H9 (cell line): ENCODE measurements at regions not wholly inside any gene's neighbourhood (a gene's known extent, or its start where the extent isn't known, plus 50 kb on each side); places are given as distances from the start of the nearest gene placed in this dataset.

Experiments used
- DNase-seq: peaks from one replicate; pipeline ENCODE4 v3.0.0-alpha.2; 2017
- H2AFZ ChIP-seq: one replicate; pipeline ENCODE4 v1.6.1; 2013; ENCODE audit warnings: mild to moderate bottlenecking, low read length, control low read depth, moderate library complexity
- H2AK5ac ChIP-seq: 2 replicates; pipeline ENCODE4 v1.6.1; 2013; ENCODE audit warnings: low read length, control low read depth, mixed read lengths; ENCODE audit not compliant: insufficient read length
- H2BK120ac ChIP-seq: one replicate; pipeline ENCODE4 v1.6.1; 2013; ENCODE audit warnings: low read depth, mild to moderate bottlenecking, low read length, control low read depth, inconsistent platforms; ENCODE audit not compliant: poor library complexity, severe bottlenecking
- H2BK12ac ChIP-seq: 2 replicates; pipeline ENCODE4 v1.6.1; 2013; ENCODE audit warnings: low read length, control low read depth, mixed read lengths, low read depth; ENCODE audit not compliant: insufficient read length
- H2BK15ac ChIP-seq: 2 replicates; pipeline ENCODE4 v1.6.1; 2013; ENCODE audit warnings: low read depth, low read length, control low read depth
- H2BK20ac ChIP-seq: one replicate; pipeline ENCODE4 v1.6.1; 2013; ENCODE audit warnings: low read depth, mild to moderate bottlenecking, low read length, control low read depth, inconsistent platforms; ENCODE audit not compliant: poor library complexity, severe bottlenecking
- H2BK5ac ChIP-seq: 2 replicates; pipeline ENCODE4 v1.6.1; 2013; ENCODE audit warnings: low read length, control low read depth, mixed read lengths; ENCODE audit not compliant: insufficient read length
- H3K14ac ChIP-seq: 2 replicates; pipeline ENCODE4 v1.6.1; 2013; ENCODE audit warnings: low read length, control low read depth; ENCODE audit not compliant: insufficient read depth
- H3K18ac ChIP-seq: 2 replicates; pipeline ENCODE4 v1.6.1; 2013; ENCODE audit warnings: low read depth, mild to moderate bottlenecking, mixed read lengths, low read length, control low read depth; ENCODE audit not compliant: insufficient read length
- H3K23ac ChIP-seq: 2 replicates; pipeline ENCODE4 v1.6.1; 2013; ENCODE audit warnings: low read length, control low read depth, mixed read lengths, low read depth; ENCODE audit not compliant: insufficient read length
- H3K23me2 ChIP-seq: 2 replicates; pipeline ENCODE4 v1.6.1; 2013; ENCODE audit warnings: low read depth, mild to moderate bottlenecking, mixed read lengths, low read length, control low read depth; ENCODE audit not compliant: insufficient read length, poor library complexity, severe bottlenecking
- H3K27ac ChIP-seq: 2 replicates; pipeline ENCODE4 v1.5.1; 2013; ENCODE audit warnings: low read length, control low read depth, mixed read lengths, low read depth; ENCODE audit not compliant: insufficient read length
- H3K27me3 ChIP-seq: 2 replicates; pipeline ENCODE4 v1.6.1; 2013; ENCODE audit warnings: low read length, control low read depth, inconsistent platforms; ENCODE audit not compliant: insufficient read depth
- H3K4ac ChIP-seq: 2 replicates; pipeline ENCODE4 v1.6.1; 2013; ENCODE audit warnings: low read depth, mild to moderate bottlenecking, control low read depth, inconsistent platforms, low read length, moderate library complexity
- H3K4me1 ChIP-seq: 2 replicates; pipeline ENCODE4 v1.6.1; 2013; ENCODE audit warnings: low read length, control low read depth, inconsistent platforms; ENCODE audit not compliant: insufficient read depth
- H3K4me2 ChIP-seq: 2 replicates; pipeline ENCODE4 v1.6.1; 2013; ENCODE audit warnings: low read length, control low read depth, mixed read lengths; ENCODE audit not compliant: insufficient read length, insufficient read depth
- H3K56ac ChIP-seq: 2 replicates; pipeline ENCODE4 v1.6.1; 2013; ENCODE audit warnings: low read depth, mild to moderate bottlenecking, mixed read lengths, low read length, control low read depth; ENCODE audit not compliant: insufficient read length
- H3K79me1 ChIP-seq: 2 replicates; pipeline ENCODE4 v1.6.1; 2013; ENCODE audit warnings: low read depth, mild to moderate bottlenecking, moderate library complexity, low read length, control low read depth, inconsistent platforms; ENCODE audit not compliant: insufficient read depth, poor library complexity, severe bottlenecking
- H3K79me2 ChIP-seq: 2 replicates; pipeline ENCODE4 v1.6.1; 2013; ENCODE audit warnings: low read length, control low read depth, inconsistent platforms; ENCODE audit not compliant: insufficient read depth
- H3K9ac ChIP-seq: 2 replicates; pipeline ENCODE4 v1.6.1; 2013; ENCODE audit warnings: low read length, control low read depth, mixed read lengths; ENCODE audit not compliant: insufficient read length; ENCODE audit errors: extremely low read depth
- H3K9me3 ChIP-seq: one replicate; pipeline ENCODE4 v1.6.1; 2013; ENCODE audit warnings: low read depth, low read length, inconsistent platforms; ENCODE audit not compliant: control insufficient read depth
- H3T11ph ChIP-seq: one replicate; pipeline ENCODE4 v1.6.1; 2013; ENCODE audit warnings: mild to moderate bottlenecking, low read length, control low read depth, inconsistent platforms
- H4K20me1 ChIP-seq: one replicate; pipeline ENCODE4 v1.6.1; 2013; ENCODE audit not compliant: control insufficient read depth, insufficient read length, insufficient read depth
- H4K5ac ChIP-seq: 2 replicates; pipeline ENCODE4 v1.6.1; 2013; ENCODE audit warnings: low read depth, mild to moderate bottlenecking, mixed read lengths, low read length, control low read depth; ENCODE audit not compliant: insufficient read length
- H4K8ac ChIP-seq: replicated peaks from 2 replicates; pipeline ENCODE4 v1.6.1; 2013; ENCODE audit warnings: low read length, control low read depth, mixed read lengths, low read depth; ENCODE audit not compliant: insufficient read length
- H4K91ac ChIP-seq: 2 replicates; pipeline ENCODE4 v1.6.1; 2013; ENCODE audit warnings: low read depth, mild to moderate bottlenecking, moderate library complexity, mixed read lengths, low read length, control low read depth; ENCODE audit not compliant: insufficient read length
- H3K27ac Mint-ChIP-seq, 3 experiments: 2 replicates in 2 of 3; 3 replicates in 1 of 3; pipeline ENCODE4 v1.8.0; 2020 to 2021; ENCODE audit warnings: mixed read lengths in 3 of 3, mild to moderate bottlenecking in 1 of 3, moderate library complexity in 1 of 3
- H3K27me3 Mint-ChIP-seq: 2 replicates; pipeline ENCODE4 v1.8.0; 2021; ENCODE audit warnings: low read depth, mild to moderate bottlenecking, moderate library complexity, mixed read lengths
- H3K36me3 Mint-ChIP-seq, 3 experiments: 2 replicates in 2 of 3; 3 replicates in 1 of 3; pipeline ENCODE4 v1.8.0; 2020 to 2021; ENCODE audit warnings: low read depth in 3 of 3, mixed read lengths in 3 of 3; ENCODE audit not compliant: insufficient read depth in 1 of 3
- H3K4me1 Mint-ChIP-seq, 2 experiments: 2 replicates each; pipeline ENCODE4 v1.8.0; 2020; ENCODE audit warnings: mixed read lengths in 2 of 2
- H3K4me3 Mint-ChIP-seq, 2 experiments: 2 replicates in 1 of 2; 3 replicates in 1 of 2; pipeline ENCODE4 v1.8.0; 2020 to 2021; ENCODE audit warnings: mild to moderate bottlenecking in 2 of 2, mixed read lengths in 2 of 2, moderate library complexity in 1 of 2
- H3K9me3 Mint-ChIP-seq, 2 experiments: 2 replicates in 1 of 2; 3 replicates in 1 of 2; pipeline ENCODE4 v1.8.0; 2020; ENCODE audit warnings: mild to moderate bottlenecking in 2 of 2, mixed read lengths in 2 of 2, moderate library complexity in 1 of 2
- WGBS: extraction: QIAGEN DNeasy Blood & Tissue Kit; methylation state at CpG from one replicate; pipeline ENCODE4 v1.1.7; 2013; ENCODE audit warnings: missing lambda C conversion rate, low lambda C conversion rate, mixed read lengths; ENCODE audit not compliant: insufficient read length; ENCODE audit errors: extremely low coverage; 5-methylcytosine and 5-hydroxymethylcytosine counted together
- TF ChIP-seq, protein P1 (sequence below): fragments of 200-600 bp; sonication (generic); conservative IDR thresholded peaks from 3 replicates; pipeline ENCODE4 v1.8.0; 2021; ENCODE audit warnings: antibody characterized with exemption, mild to moderate bottlenecking

DNA sequence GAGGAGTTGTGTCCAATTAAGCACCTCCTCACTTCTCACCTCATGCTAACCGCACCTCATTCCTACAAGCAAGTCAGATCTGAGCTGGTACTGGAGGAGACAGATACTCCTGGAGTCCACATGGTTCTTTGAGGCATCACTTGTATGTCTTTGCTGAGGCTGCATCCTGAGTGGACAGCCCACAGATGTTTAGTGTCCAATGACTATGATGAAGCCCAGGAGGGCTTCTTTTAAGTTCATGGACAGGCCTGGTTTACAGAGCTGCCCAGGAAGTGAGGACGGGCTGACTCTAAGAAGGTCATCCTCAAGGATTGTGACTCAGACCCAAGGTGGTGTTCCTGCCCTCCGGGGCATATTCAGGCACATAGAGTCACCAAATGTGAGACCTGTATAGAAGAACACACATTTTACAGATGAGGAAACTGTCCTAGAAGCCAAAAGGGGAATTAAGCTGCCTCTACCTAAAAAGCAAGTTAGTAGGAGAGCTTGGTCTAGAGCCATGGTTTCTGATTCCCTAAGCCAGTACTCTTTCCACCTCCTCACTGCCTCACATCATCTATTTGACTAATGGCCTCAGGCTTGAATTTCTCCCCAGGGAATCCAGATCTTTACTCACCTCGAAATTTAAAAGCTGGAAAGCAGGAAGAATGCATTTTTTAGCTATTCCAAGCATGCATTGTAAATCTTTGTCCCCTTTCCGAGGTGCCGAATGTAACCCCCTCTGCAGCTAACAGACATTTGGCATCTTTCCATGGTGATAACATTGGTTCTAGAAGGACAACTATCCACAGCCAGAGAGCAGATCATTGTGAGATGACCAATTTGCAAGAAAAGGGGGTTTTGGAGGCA lies 228.1 kb downstream of the OMA1 start:
- Histone ChIP-seq H3K27me3 (no peaks in the 10 kb centered on the region), H3K56ac (no peak overlapping the region), H3K23me2 (no peaks in the 10 kb centered on the region), H2BK5ac (no peak overlapping the region), H3K14ac (no peak overlapping the region), H2AFZ (no peak overlapping the region), H2AK5ac (no peak overlapping the region), H3T11ph (no peak overlapping the region), H3K4me2 (no peak overlapping the region), H2BK15ac (no peak overlapping the region), H3K27ac (no peak overlapping the region), H3K9me3 (no peaks in the 10 kb centered on the region), H3K23ac (no peak overlapping the region), H3K79me1 (no peaks in the 10 kb centered on the region), H4K5ac (no peak overlapping the region), H3K9ac (no peak overlapping the region), H3K4me1 (peaks cover 3% of the 10 kb centered on the region; the same call in 1 of the 2 replicates), H2BK120ac (no peak overlapping the region), H3K79me2 (no peaks in the 10 kb centered on the region), H4K8ac (no peak overlapping the region), H2BK20ac (no peak overlapping the region), H4K91ac (no peak overlapping the region), H3K4ac (no peak overlapping the region), H3K18ac (no peak overlapping the region), H4K20me1 (no peaks in the 10 kb centered on the region), H2BK12ac (no peak overlapping the region)
- WGBS: no CpG with 5 or more reads among the region's 6 CpGs
- Mint-ChIP-seq H3K4me1 (peaks cover 5 to 6% of the 10 kb centered on the region in 2 experiments; a peak in 2 of 4 replicates), H3K27ac (no peak overlapping the region), H3K27me3 (peaks cover 5% of the 10 kb centered on the region), H3K36me3 (peaks cover 8 to 22% (median 10%) of the 10 kb centered on the region in 3 experiments), H3K9me3 (peaks cover 17 to 30% of the 10 kb centered on the region in 2 experiments), H3K4me3 (no peak overlapping the region)
- TF ChIP-seq, protein P1, sequence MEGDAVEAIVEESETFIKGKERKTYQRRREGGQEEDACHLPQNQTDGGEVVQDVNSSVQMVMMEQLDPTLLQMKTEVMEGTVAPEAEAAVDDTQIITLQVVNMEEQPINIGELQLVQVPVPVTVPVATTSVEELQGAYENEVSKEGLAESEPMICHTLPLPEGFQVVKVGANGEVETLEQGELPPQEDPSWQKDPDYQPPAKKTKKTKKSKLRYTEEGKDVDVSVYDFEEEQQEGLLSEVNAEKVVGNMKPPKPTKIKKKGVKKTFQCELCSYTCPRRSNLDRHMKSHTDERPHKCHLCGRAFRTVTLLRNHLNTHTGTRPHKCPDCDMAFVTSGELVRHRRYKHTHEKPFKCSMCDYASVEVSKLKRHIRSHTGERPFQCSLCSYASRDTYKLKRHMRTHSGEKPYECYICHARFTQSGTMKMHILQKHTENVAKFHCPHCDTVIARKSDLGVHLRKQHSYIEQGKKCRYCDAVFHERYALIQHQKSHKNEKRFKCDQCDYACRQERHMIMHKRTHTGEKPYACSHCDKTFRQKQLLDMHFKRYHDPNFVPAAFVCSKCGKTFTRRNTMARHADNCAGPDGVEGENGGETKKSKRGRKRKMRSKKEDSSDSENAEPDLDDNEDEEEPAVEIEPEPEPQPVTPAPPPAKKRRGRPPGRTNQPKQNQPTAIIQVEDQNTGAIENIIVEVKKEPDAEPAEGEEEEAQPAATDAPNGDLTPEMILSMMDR: no peak
- no peak for DNase-seq
